HCT116 (cell line): ENCODE measurements at regions not wholly inside any gene's neighbourhood (a gene's known extent, or its start where the extent isn't known, plus 50 kb on each side); places are given as distances from the start of the nearest gene placed in this dataset.

Experiments
- ATAC-seq: fragments of 200-7000 bp; cut with Tn5 transposase; 2 replicates; pipeline ENCODE4 v1.9.1; 2020; ENCODE audit warnings: mild to moderate bottlenecking, moderate library complexity
- BruUV-seq: library from RNA; stranded (reverse); fragments of 400-500 nt; replicated peaks from 2 replicates; lab custom pipeline; 2021; lab: Mats Ljungman, UMichigan
- CTCF ChIA-PET: fragments of 300-600 bp; sonication (Branson Sonifier 250); formaldehyde crosslinking; loops from one replicate; lab custom pipeline; 2021; ENCODE audit warnings: antibody characterized with exemption; lab: Charles Lee
- POLR2A ChIA-PET: fragments of 300-600, 350-600 bp; sonication (Branson Sonifier 250); formaldehyde crosslinking; loops from one replicate; lab custom pipeline; 2021; ENCODE audit warnings: antibody characterized with exemption; lab: Charles Lee
- RAD21 ChIA-PET, 2 experiments: fragments of 300-600 bp; sonication (Branson Sonifier 250); formaldehyde crosslinking; loops; one replicate each; lab custom pipeline; 2023; ENCODE audit warnings: low total read pairs in 2 of 2; ENCODE audit not compliant: uncharacterized antibody in 2 of 2, unreplicated experiment in 2 of 2, low non-redundant PET in 1 of 2; lab: Charles Lee
- DNase-seq: peaks from one replicate; pipeline ENCODE4 v3.0.0-alpha.2; 2010; ENCODE audit warnings: low read depth, low spot score
- H2AFZ ChIP-seq: fragments of 200-600 bp; shearing (Covaris generic), sonication (generic); 2 replicates; pipeline ENCODE4 v1.6.1; 2017; ENCODE audit warnings: low read depth, mixed run types, mixed read lengths, antibody characterized with exemption, low read length; ENCODE audit not compliant: poor library complexity, severe bottlenecking
- H3K27ac ChIP-seq: 2 replicates; pipeline ENCODE4 v1.5.1; 2012; ENCODE audit warnings: low read depth, low read length
- H3K27me3 ChIP-seq: fragments of 200-600 bp; sonication (generic); 2 replicates; pipeline ENCODE4 v1.6.1; 2016; ENCODE audit warnings: mixed run types, low read length, mixed read lengths; ENCODE audit not compliant: insufficient read depth
- H3K36me3 ChIP-seq, 2 experiments: fragments of 200-500 bp in 1 of 2; fragments of 200-600 bp in 1 of 2; sonication (Bioruptor generic) in 1 of 2; sonication (generic) in 1 of 2; 2 replicates each; pipeline versions ENCODE4 v1.5.1 to v1.6.1; 2014 to 2016; ENCODE audit warnings: low read length in 2 of 2, inconsistent platforms in 1 of 2, mixed read lengths in 1 of 2, mixed run types in 1 of 2; ENCODE audit not compliant: insufficient read depth in 2 of 2, control insufficient read depth in 1 of 2
- H3K4me1 ChIP-seq, 2 experiments: fragments of 200-600 bp in 1 of 2; sonication (generic) in 1 of 2; 2 replicates each; pipeline versions ENCODE4 v1.5.1 to v1.6.1; 2012 to 2017; ENCODE audit warnings: low read length in 2 of 2, inconsistent platforms in 1 of 2, mild to moderate bottlenecking in 1 of 2, mixed read lengths in 1 of 2, mixed run types in 1 of 2, moderate library complexity in 1 of 2; ENCODE audit not compliant: insufficient read depth in 2 of 2, control insufficient read depth in 1 of 2
- H3K4me2 ChIP-seq: fragments of 200-600 bp; sonication (generic); 2 replicates; pipeline ENCODE4 v1.6.1; 2017; ENCODE audit warnings: mixed run types, low read length, mixed read lengths
- H3K4me3 ChIP-seq, 2 experiments: fragments of 200-600 bp in 1 of 2; sonication (generic) in 1 of 2; replicated peaks in 1 of 2; 2 replicates each; pipeline ENCODE4 v1.5.1; 2011 to 2016; ENCODE audit warnings: low read length in 2 of 2, control low read depth in 1 of 2, low read depth in 1 of 2, mild to moderate bottlenecking in 1 of 2, mixed read lengths in 1 of 2, mixed run types in 1 of 2
- H3K79me2 ChIP-seq: fragments of 200-600 bp; sonication (generic); 2 replicates; pipeline ENCODE4 v1.6.1; 2017; ENCODE audit warnings: mild to moderate bottlenecking, mixed run types, low read length, moderate library complexity, mixed read lengths; ENCODE audit not compliant: insufficient read depth
- H3K9ac ChIP-seq: fragments of 200-600 bp; sonication (generic); 2 replicates; pipeline ENCODE4 v1.6.1; 2016; ENCODE audit warnings: low read length, mixed read lengths
- H3K9me2 ChIP-seq: fragments of 200-600 bp; sonication (generic), shearing (Covaris generic); 2 replicates; pipeline ENCODE4 v1.6.1; 2017; ENCODE audit warnings: mixed run types, mild to moderate bottlenecking, moderate library complexity; ENCODE audit not compliant: insufficient read depth
- H3K9me3 ChIP-seq, 2 experiments: fragments of 200-500 bp in 1 of 2; fragments of 200-600 bp in 1 of 2; sonication (Bioruptor generic) in 1 of 2; sonication (generic) in 1 of 2; 2 replicates each; pipeline ENCODE4 v1.6.1; 2014 to 2017; ENCODE audit warnings: low read length in 2 of 2, mixed read lengths in 2 of 2, inconsistent platforms in 1 of 2, low read depth in 1 of 2, mild to moderate bottlenecking in 1 of 2, mixed run types in 1 of 2, moderate library complexity in 1 of 2; ENCODE audit not compliant: control insufficient read depth in 1 of 2, insufficient read depth in 1 of 2
- H4K20me1 ChIP-seq: fragments of 200-600 bp; sonication (generic), shearing (Covaris generic); 2 replicates; pipeline ENCODE4 v1.6.1; 2017; ENCODE audit warnings: mixed run types, mild to moderate bottlenecking, moderate library complexity; ENCODE audit not compliant: insufficient read depth
- CBX3 ChIP-seq: IDR thresholded peaks from 2 replicates; pipeline ENCODE4 v1.6.1; 2012; ENCODE audit warnings: low read depth
- CEBPB ChIP-seq: IDR thresholded peaks from 2 replicates; pipeline ENCODE4 v1.6.1; 2012; ENCODE audit warnings: low read depth
- EGR1 ChIP-seq: IDR thresholded peaks from 2 replicates; pipeline ENCODE4 v1.6.1; 2012; ENCODE audit warnings: low read depth
- ELF1 ChIP-seq: IDR thresholded peaks from 2 replicates; pipeline ENCODE4 v1.6.1; 2012; ENCODE audit warnings: low read depth, borderline replicate concordance
- EZH2 ChIP-seq: fragments of 200-600 bp; sonication (generic); IDR thresholded peaks from 2 replicates; pipeline ENCODE4 v1.6.1; 2017; ENCODE audit warnings: antibody characterized with exemption, mixed run types
- EZH2phosphoT487 ChIP-seq: fragments of 200-600 bp; IDR thresholded peaks from 2 replicates; pipeline ENCODE4 v1.6.1; 2018; ENCODE audit warnings: antibody characterized with exemption, borderline replicate concordance
- FOSL1 ChIP-seq: IDR thresholded peaks from 2 replicates; pipeline ENCODE4 v1.6.1; 2012; ENCODE audit warnings: low read depth
- JUND ChIP-seq: IDR thresholded peaks from 2 replicates; pipeline ENCODE4 v1.6.1; 2012
- POLR2A ChIP-seq: IDR thresholded peaks from 2 replicates; pipeline ENCODE4 v1.7.0; 2011; ENCODE audit warnings: borderline replicate concordance; ENCODE audit not compliant: insufficient read depth, insufficient read length; ENCODE audit errors: extremely low read depth
- POLR2AphosphoS5 ChIP-seq: IDR thresholded peaks from 2 replicates; pipeline ENCODE4 v1.6.1; 2011; ENCODE audit warnings: mild to moderate bottlenecking, low read depth, low read length, moderate library complexity
- SIN3A ChIP-seq: IDR thresholded peaks from 2 replicates; pipeline ENCODE4 v1.6.1; 2012; ENCODE audit warnings: low read depth
- SP1 ChIP-seq: IDR thresholded peaks from 2 replicates; pipeline ENCODE4 v1.6.1; 2012; ENCODE audit warnings: low read depth
- SRF ChIP-seq: IDR thresholded peaks from 2 replicates; pipeline ENCODE4 v1.6.1; 2012; ENCODE audit warnings: low read depth
- TCF7L2 ChIP-seq: IDR thresholded peaks from 2 replicates; pipeline ENCODE4 v1.7.0; 2011; ENCODE audit warnings: borderline replicate concordance, inconsistent platforms; ENCODE audit not compliant: insufficient read depth, insufficient read length; ENCODE audit errors: extremely low read depth
- YY1 ChIP-seq: IDR thresholded peaks from 2 replicates; pipeline ENCODE4 v1.6.1; 2011; ENCODE audit warnings: low read length, low read depth, moderate library complexity, mild to moderate bottlenecking; ENCODE audit not compliant: insufficient replicate concordance; ENCODE audit errors: extremely low read depth
- ZFX ChIP-seq: fragments of 450-650 bp; IDR thresholded peaks from 2 replicates; pipeline ENCODE4 v1.6.1; 2017
- intact Hi-C: fragments of 100-400 bp; cut with micrococcal nuclease; formaldehyde crosslinking; loops from 2 replicates; pipeline ENCODE4 v1.10.0; 2022
- TF ChIP-seq, protein P1 (sequence below): IDR thresholded peaks from 2 replicates; pipeline ENCODE4 v1.6.1; 2011; ENCODE audit warnings: mild to moderate bottlenecking, low read length, moderate library complexity; ENCODE audit not compliant: insufficient replicate concordance; ENCODE audit errors: extremely low read depth
- TF ChIP-seq, protein P2 (sequence below), 3 experiments: fragments of 200-600 bp in 1 of 3; sonication (generic) in 1 of 3; IDR thresholded peaks in 2 of 3; conservative IDR thresholded peaks in 1 of 3; 2 replicates each; pipeline ENCODE4 v1.5.1; 2012 to 2017; ENCODE audit warnings: low read depth in 2 of 3, low read length in 2 of 3, antibody characterized with exemption in 1 of 3, borderline replicate concordance in 1 of 3, control low read depth in 1 of 3, mild to moderate bottlenecking in 1 of 3, mixed read lengths in 1 of 3, mixed run types in 1 of 3, moderate library complexity in 1 of 3; ENCODE audit not compliant: insufficient read depth in 1 of 3
- TF ChIP-seq, protein P3 (sequence below): IDR thresholded peaks from 2 replicates; pipeline ENCODE4 v1.6.1; 2012; ENCODE audit warnings: low read depth
- TF ChIP-seq, protein P4 (sequence below): IDR thresholded peaks from 2 replicates; pipeline ENCODE4 v1.6.1; 2012

DNA sequence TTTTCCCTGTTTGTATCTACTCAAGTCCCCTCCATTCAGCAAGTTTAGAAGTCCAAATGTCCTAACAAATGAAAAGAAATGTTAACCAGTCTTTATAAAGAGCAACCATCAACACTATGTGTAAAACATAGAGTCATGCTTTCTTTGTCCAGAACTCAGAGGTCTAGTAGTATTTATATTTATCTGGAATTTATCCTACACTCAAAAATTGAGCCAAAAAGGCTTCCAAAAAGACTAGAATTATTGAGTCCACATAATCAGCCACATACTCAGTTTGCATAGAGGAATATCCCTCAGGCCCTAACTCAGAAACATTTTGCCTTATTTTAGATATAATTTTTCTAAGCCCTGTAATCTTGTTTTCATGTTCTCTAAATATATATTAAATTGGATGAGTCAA is 455.0 kb downstream of the COL12A1 start:
- intact Hi-C loops: no loop called here
- Histone ChIP-seq H3K27ac (no peak overlapping the region), H3K4me3 (no peak overlapping the region), H2AFZ (no peak overlapping the region), H4K20me1 (no peaks in the 10 kb centered on the region), H3K9me2 (no peaks in the 10 kb centered on the region), H3K9me3 (no peaks in the 10 kb centered on the region), H3K4me1 (peaks cover 0 to 4% of the 10 kb centered on the region in 2 experiments; a peak in 1 of 4 replicates), H3K79me2 (no peaks in the 10 kb centered on the region), H3K36me3 (no peaks in the 10 kb centered on the region), H3K9ac (no peak overlapping the region), H3K27me3 (no peaks in the 10 kb centered on the region), H3K4me2 (no peak overlapping the region)
- no TSS peak for BruUV-seq
- CTCF ChIA-PET: no interaction called here
- ATAC-seq (no peak), DNase-seq (no peak)
- RAD21 ChIA-PET: no interaction called here
- POLR2A ChIA-PET: no interaction called here
- TF ChIP-seq SIN3A: no peak
- TF ChIP-seq EGR1: no peak
- no peak for TF ChIP-seq YY1
- TF ChIP-seq ELF1: no peak
- no peak for TF ChIP-seq TCF7L2
- TF ChIP-seq JUND: no peak
- TF ChIP-seq, protein P1, sequence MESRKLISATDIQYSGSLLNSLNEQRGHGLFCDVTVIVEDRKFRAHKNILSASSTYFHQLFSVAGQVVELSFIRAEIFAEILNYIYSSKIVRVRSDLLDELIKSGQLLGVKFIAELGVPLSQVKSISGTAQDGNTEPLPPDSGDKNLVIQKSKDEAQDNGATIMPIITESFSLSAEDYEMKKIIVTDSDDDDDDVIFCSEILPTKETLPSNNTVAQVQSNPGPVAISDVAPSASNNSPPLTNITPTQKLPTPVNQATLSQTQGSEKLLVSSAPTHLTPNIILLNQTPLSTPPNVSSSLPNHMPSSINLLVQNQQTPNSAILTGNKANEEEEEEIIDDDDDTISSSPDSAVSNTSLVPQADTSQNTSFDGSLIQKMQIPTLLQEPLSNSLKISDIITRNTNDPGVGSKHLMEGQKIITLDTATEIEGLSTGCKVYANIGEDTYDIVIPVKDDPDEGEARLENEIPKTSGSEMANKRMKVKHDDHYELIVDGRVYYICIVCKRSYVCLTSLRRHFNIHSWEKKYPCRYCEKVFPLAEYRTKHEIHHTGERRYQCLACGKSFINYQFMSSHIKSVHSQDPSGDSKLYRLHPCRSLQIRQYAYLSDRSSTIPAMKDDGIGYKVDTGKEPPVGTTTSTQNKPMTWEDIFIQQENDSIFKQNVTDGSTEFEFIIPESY: no peak
- TF ChIP-seq, protein P2, sequence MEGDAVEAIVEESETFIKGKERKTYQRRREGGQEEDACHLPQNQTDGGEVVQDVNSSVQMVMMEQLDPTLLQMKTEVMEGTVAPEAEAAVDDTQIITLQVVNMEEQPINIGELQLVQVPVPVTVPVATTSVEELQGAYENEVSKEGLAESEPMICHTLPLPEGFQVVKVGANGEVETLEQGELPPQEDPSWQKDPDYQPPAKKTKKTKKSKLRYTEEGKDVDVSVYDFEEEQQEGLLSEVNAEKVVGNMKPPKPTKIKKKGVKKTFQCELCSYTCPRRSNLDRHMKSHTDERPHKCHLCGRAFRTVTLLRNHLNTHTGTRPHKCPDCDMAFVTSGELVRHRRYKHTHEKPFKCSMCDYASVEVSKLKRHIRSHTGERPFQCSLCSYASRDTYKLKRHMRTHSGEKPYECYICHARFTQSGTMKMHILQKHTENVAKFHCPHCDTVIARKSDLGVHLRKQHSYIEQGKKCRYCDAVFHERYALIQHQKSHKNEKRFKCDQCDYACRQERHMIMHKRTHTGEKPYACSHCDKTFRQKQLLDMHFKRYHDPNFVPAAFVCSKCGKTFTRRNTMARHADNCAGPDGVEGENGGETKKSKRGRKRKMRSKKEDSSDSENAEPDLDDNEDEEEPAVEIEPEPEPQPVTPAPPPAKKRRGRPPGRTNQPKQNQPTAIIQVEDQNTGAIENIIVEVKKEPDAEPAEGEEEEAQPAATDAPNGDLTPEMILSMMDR (IDR thresholded peaks at IDR 0.05 in 2 of 3, conservative IDR thresholded peaks at IDR 0.05 in 1 of 3; ENCODE audit: borderline replicate concordance in 1 of 3, insufficient read depth in 1 of 3, low read depth in 2 of 3, low read length in 2 of 3): no peak
- TF ChIP-seq EZH2: no peak
- no peak for TF ChIP-seq EZH2phosphoT487
- TF ChIP-seq ZFX: no peak
- TF ChIP-seq FOSL1: no peak
- TF ChIP-seq POLR2A: no peak
- TF ChIP-seq, protein P3, sequence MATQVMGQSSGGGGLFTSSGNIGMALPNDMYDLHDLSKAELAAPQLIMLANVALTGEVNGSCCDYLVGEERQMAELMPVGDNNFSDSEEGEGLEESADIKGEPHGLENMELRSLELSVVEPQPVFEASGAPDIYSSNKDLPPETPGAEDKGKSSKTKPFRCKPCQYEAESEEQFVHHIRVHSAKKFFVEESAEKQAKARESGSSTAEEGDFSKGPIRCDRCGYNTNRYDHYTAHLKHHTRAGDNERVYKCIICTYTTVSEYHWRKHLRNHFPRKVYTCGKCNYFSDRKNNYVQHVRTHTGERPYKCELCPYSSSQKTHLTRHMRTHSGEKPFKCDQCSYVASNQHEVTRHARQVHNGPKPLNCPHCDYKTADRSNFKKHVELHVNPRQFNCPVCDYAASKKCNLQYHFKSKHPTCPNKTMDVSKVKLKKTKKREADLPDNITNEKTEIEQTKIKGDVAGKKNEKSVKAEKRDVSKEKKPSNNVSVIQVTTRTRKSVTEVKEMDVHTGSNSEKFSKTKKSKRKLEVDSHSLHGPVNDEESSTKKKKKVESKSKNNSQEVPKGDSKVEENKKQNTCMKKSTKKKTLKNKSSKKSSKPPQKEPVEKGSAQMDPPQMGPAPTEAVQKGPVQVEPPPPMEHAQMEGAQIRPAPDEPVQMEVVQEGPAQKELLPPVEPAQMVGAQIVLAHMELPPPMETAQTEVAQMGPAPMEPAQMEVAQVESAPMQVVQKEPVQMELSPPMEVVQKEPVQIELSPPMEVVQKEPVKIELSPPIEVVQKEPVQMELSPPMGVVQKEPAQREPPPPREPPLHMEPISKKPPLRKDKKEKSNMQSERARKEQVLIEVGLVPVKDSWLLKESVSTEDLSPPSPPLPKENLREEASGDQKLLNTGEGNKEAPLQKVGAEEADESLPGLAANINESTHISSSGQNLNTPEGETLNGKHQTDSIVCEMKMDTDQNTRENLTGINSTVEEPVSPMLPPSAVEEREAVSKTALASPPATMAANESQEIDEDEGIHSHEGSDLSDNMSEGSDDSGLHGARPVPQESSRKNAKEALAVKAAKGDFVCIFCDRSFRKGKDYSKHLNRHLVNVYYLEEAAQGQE: no peak
- TF ChIP-seq SRF: no peak
- TF ChIP-seq, protein P4, sequence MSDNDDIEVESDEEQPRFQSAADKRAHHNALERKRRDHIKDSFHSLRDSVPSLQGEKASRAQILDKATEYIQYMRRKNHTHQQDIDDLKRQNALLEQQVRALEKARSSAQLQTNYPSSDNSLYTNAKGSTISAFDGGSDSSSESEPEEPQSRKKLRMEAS: no peak
- no peak for TF ChIP-seq CEBPB
- TF ChIP-seq CBX3: no peak
- TF ChIP-seq SP1: no peak
- TF ChIP-seq POLR2AphosphoS5: no peak
